ENCODE measurements at regions not wholly inside any gene's neighbourhood (a gene's known extent, or its start where the extent isn't known, plus 50 kb on each side); places are given as distances from the start of the nearest gene placed in this dataset.
"Not testable (repeated sequence)": the region's sequence is repeated elsewhere in the genome, so short reads cannot be mapped to it uniquely, and the experiment has no call there.

GRCh38 chr2:64250751-64251423 is 106.7 kb upstream of the PELI1 start:
- no peaks in the 10 kb centered on the region for H3F3A ChIP-seq (replicated peaks; ENCODE audit: insufficient read depth)
- no peak overlapping the region for H3K4me2 ChIP-seq
- no peaks in the 10 kb centered on the region; the same call in 1 of the 2 replicates for H3K27me3 ChIP-seq (ENCODE audit: insufficient read depth)
- WGBS (ENCODE audit: low lambda C conversion rate), result 82% methylated on average over 7 of the region's 7 CpGs
- H3K4me3 ChIP-seq (ENCODE audit: low read depth in 2 of 2, low read length in 1 of 2), result no peak overlapping the region
- no peaks in the 10 kb centered on the region for H3K9me3 ChIP-seq
- no peaks in the 10 kb centered on the region for H3K9me2 ChIP-seq
- ChIA-PET POLR2A (no interaction called here), CTCF (interaction anchor here (0.7 to 1.7 kb wide), 3 partner anchors 16 to 201 kb away, joined by 3 to 4 read pairs (median 3); no protein-coding TSS in a partner anchor)
- no peaks in the 10 kb centered on the region for H3K36me3 ChIP-seq (replicated peaks in 1 of 2; ENCODE audit: control insufficient read depth in 1 of 2, insufficient read depth in 2 of 2, low read length in 1 of 2)
- H2AFZ ChIP-seq (ENCODE audit: low read depth), result no peak overlapping the region
- H3K79me2 ChIP-seq (ENCODE audit: insufficient read depth), result no peaks in the 10 kb centered on the region
- TF ChIP-seq ZBTB33 (IDR thresholded peaks at IDR 0.05; ENCODE audit: borderline replicate concordance, low read depth) (no peak), MAX (IDR thresholded peaks at IDR 0.05; ENCODE audit: low read depth) (no peak), GATA2 (CRISPR knock-in tag; IDR thresholded peaks at IDR 0.05) (no peak), FOXM1 (IDR thresholded peaks at IDR 0.05; ENCODE audit: low read depth) (no peak), ELF1 (IDR thresholded peaks at IDR 0.05) (no peak), SMC3 (IDR thresholded peaks at IDR 0.05; ENCODE audit: low read depth, low read length) (no peak), POLR2AphosphoS5 (IDR thresholded peaks at IDR 0.05; ENCODE audit: low read depth, low read length) (no peak), NRF1 (IDR thresholded peaks at IDR 0.05; ENCODE audit: low read depth, low read length) (no peak), RXRA (IDR thresholded peaks at IDR 0.05; ENCODE audit: borderline replicate concordance, low read depth) (no peak), TCF12 (IDR thresholded peaks at IDR 0.05) (no peak), RFX5 (IDR thresholded peaks at IDR 0.05; ENCODE audit: low read length) (no peak), SIN3A (IDR thresholded peaks at IDR 0.05; ENCODE audit: borderline replicate concordance, low read depth, low read length) (no peak), TEAD4 (IDR thresholded peaks at IDR 0.05; ENCODE audit: borderline replicate concordance, insufficient read depth) (no peak)
- no peaks in the 10 kb centered on the region for H4K20me1 ChIP-seq (ENCODE audit: insufficient read depth)
- DNase-seq, result no peak
- H3K9ac ChIP-seq, result no peak overlapping the region
- H3K27ac ChIP-seq (ENCODE audit: low read depth in 2 of 2, low read length in 1 of 2), result no peak overlapping the region
- H3K4me1 ChIP-seq (ENCODE audit: control insufficient read depth in 1 of 2, insufficient read depth in 2 of 2, low read depth in 1 of 2, low read length in 1 of 2), result no peaks in the 10 kb centered on the region

GRCh38 chr2:64251497-64252250 is 107.5 kb upstream of the PELI1 start:
- no peaks in the 10 kb centered on the region for H3K9me3 ChIP-seq
- H3K9me2 ChIP-seq, result no peaks in the 10 kb centered on the region
- H4K20me1 ChIP-seq (ENCODE audit: insufficient read depth), result no peaks in the 10 kb centered on the region
- DNase-seq, result no peak
- H3K79me2 ChIP-seq (ENCODE audit: insufficient read depth), result no peaks in the 10 kb centered on the region
- ChIA-PET CTCF (interaction anchor here (0.7 to 1.7 kb wide), 3 partner anchors 15 to 202 kb away, joined by 3 to 4 read pairs (median 3); no protein-coding TSS in a partner anchor), POLR2A (no interaction called here)
- 77% methylated on average over 4 of the region's 5 CpGs for WGBS (ENCODE audit: low lambda C conversion rate)
- H3K27me3 ChIP-seq (ENCODE audit: insufficient read depth), result no peaks in the 10 kb centered on the region; the same call in 1 of the 2 replicates
- no peaks in the 10 kb centered on the region for H3F3A ChIP-seq (replicated peaks; ENCODE audit: insufficient read depth)
- H3K36me3 ChIP-seq (replicated peaks in 1 of 2; ENCODE audit: control insufficient read depth in 1 of 2, insufficient read depth in 2 of 2, low read length in 1 of 2), result no peaks in the 10 kb centered on the region
- no peak overlapping the region for H3K4me2 ChIP-seq
- no peaks in the 10 kb centered on the region for H3K4me1 ChIP-seq (ENCODE audit: control insufficient read depth in 1 of 2, insufficient read depth in 2 of 2, low read depth in 1 of 2, low read length in 1 of 2)
- H2AFZ ChIP-seq (ENCODE audit: low read depth), result no peak overlapping the region
- no peak overlapping the region for H3K4me3 ChIP-seq (ENCODE audit: low read depth in 2 of 2, low read length in 1 of 2)
- no peak overlapping the region for H3K9ac ChIP-seq
- H3K27ac ChIP-seq (ENCODE audit: low read depth in 2 of 2, low read length in 1 of 2), result no peak overlapping the region
- TF ChIP-seq FOXM1 (IDR thresholded peaks at IDR 0.05; ENCODE audit: low read depth) (no peak), EP300 (IDR thresholded peaks at IDR 0.05; ENCODE audit: borderline replicate concordance in 1 of 2, low read depth in 1 of 2, low read length in 1 of 2) (no peak), ELF1 (IDR thresholded peaks at IDR 0.05) (no peak), RFX5 (IDR thresholded peaks at IDR 0.05; ENCODE audit: low read length) (no peak), RAD21 (IDR thresholded peaks at IDR 0.05; ENCODE audit: low read length) (no peak), RCOR1 (IDR thresholded peaks at IDR 0.05; ENCODE audit: low read length) (no peak), NRF1 (IDR thresholded peaks at IDR 0.05; ENCODE audit: low read depth, low read length) (no peak), POLR2AphosphoS5 (IDR thresholded peaks at IDR 0.05; ENCODE audit: low read depth, low read length) (no peak), TAF1 (IDR thresholded peaks at IDR 0.05; ENCODE audit: borderline replicate concordance, low read depth, low read length) (no peak), CHD2 (IDR thresholded peaks at IDR 0.05; ENCODE audit: low read length, partially characterized antibody) (no peak)

- H3K9me3 ChIP-seq; POLR2A ChIA-PET; H3K79me2 ChIP-seq (ENCODE audit: insufficient read depth); DNase-seq; H3K4me3 ChIP-seq (ENCODE audit: low read depth in 2 of 2, low read length in 1 of 2); H3K9me2 ChIP-seq; H2AFZ ChIP-seq (ENCODE audit: low read depth); H3K36me3 ChIP-seq (replicated peaks in 1 of 2; ENCODE audit: control insufficient read depth in 1 of 2, insufficient read depth in 2 of 2, low read length in 1 of 2); H3K4me1 ChIP-seq (ENCODE audit: control insufficient read depth in 1 of 2, insufficient read depth in 2 of 2, low read depth in 1 of 2, low read length in 1 of 2); H3K4me2 ChIP-seq; H4K20me1 ChIP-seq (ENCODE audit: insufficient read depth); H3F3A ChIP-seq (replicated peaks; ENCODE audit: insufficient read depth); H3K27ac ChIP-seq (ENCODE audit: low read depth in 2 of 2, low read length in 1 of 2); H3K9ac ChIP-seq; H3K27me3 ChIP-seq (ENCODE audit: insufficient read depth): not testable (repeated sequence)
- CTCF ChIA-PET, result interaction anchor here (0.7 kb wide), 1 partner anchor 89 kb away, joined by 3 read pairs; no protein-coding TSS in a partner anchor
- 68% methylated on average over 9 of the region's 11 CpGs for WGBS (ENCODE audit: low lambda C conversion rate)
Measured at GRCh38 chr2:64252251-64252978, 108.2 kb upstream of the PELI1 start.

Data from SK-N-SH (cell line).